DND-41 (cell line): ENCODE measurements at regions not wholly inside any gene's neighbourhood (a gene's known extent, or its start where the extent isn't known, plus 50 kb on each side); places are given as distances from the start of the nearest gene placed in this dataset.

Experiments used
- EZH2 ChIP-seq: IDR thresholded peaks from 3 replicates; pipeline ENCODE4 v1.6.1; 2012; ENCODE audit warnings: borderline replicate concordance, low read depth, mild to moderate bottlenecking, moderate library complexity, low read length, inconsistent platforms; ENCODE audit not compliant: severe bottlenecking
- TF ChIP-seq, protein P1 (sequence below): IDR thresholded peaks from 2 replicates; pipeline ENCODE4 v1.5.1; 2012; ENCODE audit warnings: borderline replicate concordance, low read length, moderate library complexity, mild to moderate bottlenecking; ENCODE audit not compliant: poor library complexity, severe bottlenecking; ENCODE audit errors: extremely low read depth

DNA sequence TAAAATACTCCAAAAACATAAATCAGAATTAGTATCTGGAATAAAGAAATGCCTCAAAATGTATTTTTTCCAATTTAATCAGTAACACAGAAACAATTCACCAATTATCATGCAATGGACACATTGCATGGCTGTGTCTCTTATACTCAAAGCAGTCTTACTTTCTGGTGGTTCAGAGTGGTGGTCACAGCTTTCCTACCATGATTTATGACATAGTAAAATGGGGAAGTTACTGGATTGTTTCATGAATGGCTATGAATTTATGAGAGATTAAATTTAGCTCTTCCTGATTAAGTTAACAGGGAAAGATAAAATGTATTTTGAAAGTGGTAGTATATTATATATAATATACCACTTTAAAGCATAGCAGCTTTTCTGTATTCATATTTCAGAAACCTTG is 331.5 kb upstream of the MAP3K7 start:
- TF ChIP-seq, protein P1, sequence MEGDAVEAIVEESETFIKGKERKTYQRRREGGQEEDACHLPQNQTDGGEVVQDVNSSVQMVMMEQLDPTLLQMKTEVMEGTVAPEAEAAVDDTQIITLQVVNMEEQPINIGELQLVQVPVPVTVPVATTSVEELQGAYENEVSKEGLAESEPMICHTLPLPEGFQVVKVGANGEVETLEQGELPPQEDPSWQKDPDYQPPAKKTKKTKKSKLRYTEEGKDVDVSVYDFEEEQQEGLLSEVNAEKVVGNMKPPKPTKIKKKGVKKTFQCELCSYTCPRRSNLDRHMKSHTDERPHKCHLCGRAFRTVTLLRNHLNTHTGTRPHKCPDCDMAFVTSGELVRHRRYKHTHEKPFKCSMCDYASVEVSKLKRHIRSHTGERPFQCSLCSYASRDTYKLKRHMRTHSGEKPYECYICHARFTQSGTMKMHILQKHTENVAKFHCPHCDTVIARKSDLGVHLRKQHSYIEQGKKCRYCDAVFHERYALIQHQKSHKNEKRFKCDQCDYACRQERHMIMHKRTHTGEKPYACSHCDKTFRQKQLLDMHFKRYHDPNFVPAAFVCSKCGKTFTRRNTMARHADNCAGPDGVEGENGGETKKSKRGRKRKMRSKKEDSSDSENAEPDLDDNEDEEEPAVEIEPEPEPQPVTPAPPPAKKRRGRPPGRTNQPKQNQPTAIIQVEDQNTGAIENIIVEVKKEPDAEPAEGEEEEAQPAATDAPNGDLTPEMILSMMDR = no peak
- TF ChIP-seq EZH2 = no peak
